WTC11 (cell line): ENCODE measurements at regions not wholly inside any gene's neighbourhood (a gene's known extent, or its start where the extent isn't known, plus 50 kb on each side); places are given as distances from the start of the nearest gene placed in this dataset.

Experiments
- CBFB ChIP-seq: sonication (generic); formaldehyde crosslinking; IDR thresholded peaks from 2 replicates; pipeline ENCODE4 v1.8.1; 2022; ENCODE audit warnings: mild to moderate bottlenecking, low read depth, missing genetic modification reagents
- TF ChIP-seq, protein P1 (sequence below): fragments of 200-600 bp; IDR thresholded peaks from 2 replicates; pipeline ENCODE4 v1.8.0; 2022; ENCODE audit warnings: antibody characterized with exemption

DNA sequence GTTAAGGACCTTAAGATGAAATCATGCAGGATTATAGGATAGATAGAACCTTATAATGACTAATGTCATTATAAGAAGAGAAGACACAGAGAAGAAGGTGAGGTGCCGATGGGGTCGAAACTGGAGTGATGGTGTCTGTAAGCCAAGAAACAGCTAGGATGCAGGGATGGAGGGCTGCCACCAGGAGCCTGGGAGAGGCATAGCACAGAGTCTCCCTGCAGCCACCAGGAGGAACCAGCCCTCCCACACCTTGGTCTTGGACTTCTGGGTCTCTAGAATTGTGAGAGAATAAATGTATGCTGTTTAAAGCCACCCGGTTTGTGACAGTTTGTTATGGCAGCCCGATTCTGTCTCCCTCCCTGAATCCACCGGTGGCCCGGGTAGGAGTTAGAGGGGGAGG is 337.2 kb upstream of the AJAP1 start:
- TF ChIP-seq, protein P1, sequence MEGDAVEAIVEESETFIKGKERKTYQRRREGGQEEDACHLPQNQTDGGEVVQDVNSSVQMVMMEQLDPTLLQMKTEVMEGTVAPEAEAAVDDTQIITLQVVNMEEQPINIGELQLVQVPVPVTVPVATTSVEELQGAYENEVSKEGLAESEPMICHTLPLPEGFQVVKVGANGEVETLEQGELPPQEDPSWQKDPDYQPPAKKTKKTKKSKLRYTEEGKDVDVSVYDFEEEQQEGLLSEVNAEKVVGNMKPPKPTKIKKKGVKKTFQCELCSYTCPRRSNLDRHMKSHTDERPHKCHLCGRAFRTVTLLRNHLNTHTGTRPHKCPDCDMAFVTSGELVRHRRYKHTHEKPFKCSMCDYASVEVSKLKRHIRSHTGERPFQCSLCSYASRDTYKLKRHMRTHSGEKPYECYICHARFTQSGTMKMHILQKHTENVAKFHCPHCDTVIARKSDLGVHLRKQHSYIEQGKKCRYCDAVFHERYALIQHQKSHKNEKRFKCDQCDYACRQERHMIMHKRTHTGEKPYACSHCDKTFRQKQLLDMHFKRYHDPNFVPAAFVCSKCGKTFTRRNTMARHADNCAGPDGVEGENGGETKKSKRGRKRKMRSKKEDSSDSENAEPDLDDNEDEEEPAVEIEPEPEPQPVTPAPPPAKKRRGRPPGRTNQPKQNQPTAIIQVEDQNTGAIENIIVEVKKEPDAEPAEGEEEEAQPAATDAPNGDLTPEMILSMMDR, result no peak
- TF ChIP-seq CBFB (CRISPR knock-in tag), result no peak
